ENCODE measurements at regions not wholly inside any gene's neighbourhood (a gene's known extent, or its start where the extent isn't known, plus 50 kb on each side); places are given as distances from the start of the nearest gene placed in this dataset.

GRCh38 chr15:29645841-29646240 lies 176.4 kb downstream of the TJP1 start:
- no peak for TF ChIP-seq CTCF (IDR thresholded peaks at IDR 0.05; ENCODE audit: extremely low read depth in 1 of 2, insufficient read depth in 1 of 2, low read depth in 1 of 2, low read length in 2 of 2)
- TF ChIP-seq JUN (IDR thresholded peaks at IDR 0.05; ENCODE audit: borderline replicate concordance, insufficient read depth, insufficient read length, low read depth) = no peak
